Hepatocyte (in vitro differentiated cells): ENCODE measurements at regions not wholly inside any gene's neighbourhood (a gene's known extent, or its start where the extent isn't known, plus 50 kb on each side); places are given as distances from the start of the nearest gene placed in this dataset.

Experiments
- DNase-seq: peaks from one replicate; pipeline ENCODE4 v3.0.0-alpha.2; 2016; ENCODE audit warnings: low spot score
- H2AFZ ChIP-seq: fragments of 200-600 bp; sonication (generic); 2 replicates; pipeline ENCODE4 v1.6.0; 2016; ENCODE audit warnings: antibody characterized with exemption, mild to moderate bottlenecking
- H3K27ac ChIP-seq: fragments of 200-600 bp; sonication (generic); 2 replicates; pipeline ENCODE4 v1.5.1; 2016; ENCODE audit warnings: mild to moderate bottlenecking
- H3K27me3 ChIP-seq: fragments of 200-600 bp; sonication (generic); 2 replicates; pipeline ENCODE4 v1.6.1; 2016
- H3K36me3 ChIP-seq: fragments of 200-600 bp; sonication (generic); replicated peaks from 2 replicates; pipeline ENCODE4 v1.5.1; 2016; ENCODE audit warnings: low read depth; ENCODE audit not compliant: insufficient read depth
- H3K4me1 ChIP-seq: fragments of 200-600 bp; sonication (generic); 2 replicates; pipeline ENCODE4 v1.5.1; 2016; ENCODE audit warnings: mild to moderate bottlenecking, moderate library complexity; ENCODE audit not compliant: insufficient read depth
- H3K4me2 ChIP-seq: fragments of 200-600 bp; sonication (generic); 2 replicates; pipeline ENCODE4 v1.6.0; 2016
- H3K4me3 ChIP-seq: fragments of 200-600 bp; sonication (generic); 2 replicates; pipeline ENCODE4 v1.5.1; 2016; ENCODE audit warnings: mild to moderate bottlenecking
- H3K79me2 ChIP-seq: fragments of 200-600 bp; sonication (generic); 2 replicates; pipeline ENCODE4 v1.6.0; 2017; ENCODE audit warnings: mild to moderate bottlenecking
- H3K9me2 ChIP-seq: fragments of 200-600 bp; sonication (generic); replicated peaks from 2 replicates; pipeline ENCODE4 v1.6.0; 2017; ENCODE audit warnings: mild to moderate bottlenecking; ENCODE audit not compliant: insufficient read depth
- H3K9me3 ChIP-seq: fragments of 200-600 bp; sonication (generic); 2 replicates; pipeline ENCODE4 v1.5.1; 2016; ENCODE audit warnings: low read depth, mild to moderate bottlenecking
- H4K20me1 ChIP-seq: fragments of 200-600 bp; sonication (generic); 2 replicates; pipeline ENCODE4 v1.6.0; 2016; ENCODE audit warnings: mild to moderate bottlenecking; ENCODE audit not compliant: insufficient read depth, poor library complexity, severe bottlenecking
- EZH2 ChIP-seq: fragments of 200-600 bp; sonication (generic); IDR thresholded peaks from 2 replicates; pipeline ENCODE4 v1.6.1; 2016; ENCODE audit warnings: antibody characterized with exemption, mild to moderate bottlenecking, borderline replicate concordance
- EZH2phosphoT487 ChIP-seq: fragments of 200-600 bp; sonication (generic); IDR thresholded peaks from one replicate; pipeline ENCODE4 v1.6.1; 2018; ENCODE audit warnings: antibody characterized with exemption, mild to moderate bottlenecking, low read depth, moderate library complexity; ENCODE audit not compliant: unreplicated experiment, severe bottlenecking
- WGBS: methylation state at CpG from one replicate; pipeline ENCODE4 v1.1.6; 2016; ENCODE audit warnings: low lambda C conversion rate; ENCODE audit errors: missing lambda C conversion rate; 5-methylcytosine and 5-hydroxymethylcytosine counted together
- TF ChIP-seq, protein P1 (sequence below): fragments of 200-600 bp; sonication (generic); IDR thresholded peaks from 2 replicates; pipeline ENCODE4 v1.5.1; 2016; ENCODE audit warnings: antibody characterized with exemption, mild to moderate bottlenecking; ENCODE audit not compliant: poor library complexity

DNA sequence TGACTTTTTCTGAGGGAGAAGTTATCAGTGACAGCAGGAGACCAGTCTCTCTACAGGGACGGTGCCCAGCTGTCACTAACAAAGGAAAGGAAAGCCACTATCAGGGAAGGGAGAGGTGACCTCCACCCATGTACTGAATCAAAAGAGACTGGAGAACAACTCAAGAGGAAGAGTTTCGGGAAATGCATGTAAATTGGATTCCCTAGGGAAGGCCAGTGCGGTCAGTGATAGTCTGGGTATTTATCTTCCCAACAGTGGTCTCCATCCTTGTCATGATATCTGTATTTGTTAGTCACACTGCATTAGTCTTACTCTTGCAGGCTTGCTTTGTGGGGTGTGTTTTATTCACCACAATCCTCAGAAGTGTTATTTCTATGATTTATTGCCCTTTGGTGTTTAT lies 193.4 kb upstream of the KIRREL3 start:
- H3K9me3 ChIP-seq: no peaks in the 10 kb centered on the region
- H3K79me2 ChIP-seq: no peaks in the 10 kb centered on the region
- H3K9me2 ChIP-seq: no peaks in the 10 kb centered on the region
- no peak overlapping the region for H3K27ac ChIP-seq
- H4K20me1 ChIP-seq: no peaks in the 10 kb centered on the region
- H3K4me1 ChIP-seq: no peaks in the 10 kb centered on the region
- H3K4me3 ChIP-seq: no peak overlapping the region
- WGBS: 64% methylated on average over 3 of the region's 3 CpGs
- H3K27me3 ChIP-seq: peaks cover 5% of the 10 kb centered on the region
- no peak overlapping the region for H2AFZ ChIP-seq
- H3K36me3 ChIP-seq: no peaks in the 10 kb centered on the region
- DNase-seq: no peak
- TF ChIP-seq EZH2: no peak
- TF ChIP-seq EZH2phosphoT487: no peak
- TF ChIP-seq, protein P1, sequence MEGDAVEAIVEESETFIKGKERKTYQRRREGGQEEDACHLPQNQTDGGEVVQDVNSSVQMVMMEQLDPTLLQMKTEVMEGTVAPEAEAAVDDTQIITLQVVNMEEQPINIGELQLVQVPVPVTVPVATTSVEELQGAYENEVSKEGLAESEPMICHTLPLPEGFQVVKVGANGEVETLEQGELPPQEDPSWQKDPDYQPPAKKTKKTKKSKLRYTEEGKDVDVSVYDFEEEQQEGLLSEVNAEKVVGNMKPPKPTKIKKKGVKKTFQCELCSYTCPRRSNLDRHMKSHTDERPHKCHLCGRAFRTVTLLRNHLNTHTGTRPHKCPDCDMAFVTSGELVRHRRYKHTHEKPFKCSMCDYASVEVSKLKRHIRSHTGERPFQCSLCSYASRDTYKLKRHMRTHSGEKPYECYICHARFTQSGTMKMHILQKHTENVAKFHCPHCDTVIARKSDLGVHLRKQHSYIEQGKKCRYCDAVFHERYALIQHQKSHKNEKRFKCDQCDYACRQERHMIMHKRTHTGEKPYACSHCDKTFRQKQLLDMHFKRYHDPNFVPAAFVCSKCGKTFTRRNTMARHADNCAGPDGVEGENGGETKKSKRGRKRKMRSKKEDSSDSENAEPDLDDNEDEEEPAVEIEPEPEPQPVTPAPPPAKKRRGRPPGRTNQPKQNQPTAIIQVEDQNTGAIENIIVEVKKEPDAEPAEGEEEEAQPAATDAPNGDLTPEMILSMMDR: no peak
- H3K4me2 ChIP-seq: no peak overlapping the region

DNA sequence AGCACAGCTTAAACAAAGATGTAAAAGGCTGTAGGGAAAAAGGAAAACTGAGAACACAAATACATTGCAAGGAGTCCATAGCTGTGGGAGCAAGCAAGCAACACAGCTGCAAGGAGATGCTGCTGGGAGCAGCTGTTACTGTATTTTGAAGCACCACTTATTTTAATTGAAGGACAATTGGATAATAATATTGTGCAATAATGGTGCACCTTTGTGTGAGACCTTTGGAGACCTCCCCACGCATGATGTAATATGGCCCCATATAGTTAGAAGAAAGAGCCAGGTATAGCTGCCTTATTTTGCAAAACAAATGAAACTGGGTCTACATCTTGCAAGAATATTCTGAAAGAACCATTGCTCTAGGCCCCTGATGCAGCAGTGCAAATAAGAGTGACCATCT lies 191.1 kb upstream of the KIRREL3 start:
- no peak overlapping the region for H2AFZ ChIP-seq
- H3K9me3 ChIP-seq: no peaks in the 10 kb centered on the region
- H4K20me1 ChIP-seq: no peaks in the 10 kb centered on the region
- TF ChIP-seq EZH2: no peak
- TF ChIP-seq EZH2phosphoT487: no peak
- TF ChIP-seq, protein P1: no peak
- H3K4me3 ChIP-seq: no peak overlapping the region
- H3K4me2 ChIP-seq: no peak overlapping the region
- peaks cover 5% of the 10 kb centered on the region for H3K27me3 ChIP-seq
- no peaks in the 10 kb centered on the region for H3K36me3 ChIP-seq
- H3K79me2 ChIP-seq: no peaks in the 10 kb centered on the region
- WGBS: 94% methylated on average over 1 of the region's 1 CpG
- DNase-seq: no peak
- H3K9me2 ChIP-seq: no peaks in the 10 kb centered on the region
- no peaks in the 10 kb centered on the region for H3K4me1 ChIP-seq
- H3K27ac ChIP-seq: no peak overlapping the region

DNA sequence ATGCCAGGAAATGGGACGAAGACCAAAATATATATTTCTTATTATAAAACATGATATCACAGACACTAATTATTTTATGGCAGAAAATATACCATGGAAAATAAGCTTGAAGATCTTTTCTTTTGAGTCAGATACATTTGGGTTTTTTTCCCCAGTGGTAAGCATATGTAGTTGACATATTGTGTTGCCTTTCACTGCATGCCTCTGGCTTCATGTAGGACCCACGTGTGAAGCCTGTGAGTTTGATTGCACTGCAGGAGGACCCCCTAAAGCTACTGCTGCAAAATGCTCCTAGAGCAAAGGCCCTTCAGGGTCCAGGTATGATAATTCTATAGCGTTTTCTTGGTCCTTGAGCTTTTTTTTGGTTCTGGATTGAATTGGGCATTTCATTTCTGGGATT lies 190.7 kb upstream of the KIRREL3 start:
- Histone ChIP-seq H4K20me1 (no peaks in the 10 kb centered on the region), H3K4me2 (no peak overlapping the region), H3K4me1 (no peaks in the 10 kb centered on the region), H3K36me3 (no peaks in the 10 kb centered on the region), H3K79me2 (no peaks in the 10 kb centered on the region), H3K9me2 (no peaks in the 10 kb centered on the region), H2AFZ (no peak overlapping the region), H3K9me3 (no peaks in the 10 kb centered on the region), H3K27me3 (peaks cover 5% of the 10 kb centered on the region), H3K27ac (no peak overlapping the region), H3K4me3 (no peak overlapping the region)
- TF ChIP-seq EZH2phosphoT487: no peak
- TF ChIP-seq, protein P1: no peak
- TF ChIP-seq EZH2: no peak
- 74% methylated on average over 3 of the region's 3 CpGs for WGBS
- DNase-seq: no peak

DNA sequence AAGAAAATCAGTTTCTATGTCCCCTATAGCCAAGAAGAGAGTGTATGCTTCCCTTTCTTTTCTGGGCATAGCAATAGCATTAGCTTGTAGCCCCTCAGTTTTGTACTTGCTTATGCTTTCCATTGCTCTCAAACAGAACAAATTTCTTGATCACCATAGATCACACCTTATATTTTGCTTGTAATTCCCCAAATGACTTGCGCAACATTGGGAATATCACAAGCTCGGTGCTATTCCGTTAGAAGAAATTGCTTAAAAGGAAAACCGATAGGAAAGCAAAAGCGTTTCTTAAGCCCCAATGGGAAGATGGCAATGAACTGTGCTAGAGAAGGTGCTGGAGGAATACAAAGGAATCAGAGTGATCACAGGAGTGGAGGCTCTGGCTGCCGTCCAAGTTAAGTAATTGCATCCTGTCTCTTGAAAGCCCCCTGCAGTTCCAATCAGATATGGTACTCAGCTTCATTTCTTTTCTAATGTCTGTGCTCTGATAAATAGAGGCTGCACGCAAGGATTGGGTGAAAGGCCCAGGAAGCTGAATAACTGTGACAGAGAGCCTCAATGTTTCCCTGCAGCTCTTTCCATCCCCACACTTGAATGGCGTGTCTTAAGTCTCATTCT lies 182.1 kb upstream of the KIRREL3 start:
- WGBS: 72% methylated on average over 8 of the region's 8 CpGs
- TF ChIP-seq EZH2: no peak
- TF ChIP-seq, protein P1: no peak
- no peak for TF ChIP-seq EZH2phosphoT487
- no peak overlapping the region for H2AFZ ChIP-seq

More for the DNA sequence above, 182.1 kb upstream of the KIRREL3 start:
- Histone ChIP-seq H3K4me1 (no peaks in the 10 kb centered on the region), H3K9me2 (no peaks in the 10 kb centered on the region), H4K20me1 (no peaks in the 10 kb centered on the region), H3K79me2 (no peaks in the 10 kb centered on the region), H3K4me2 (no peak overlapping the region), H3K9me3 (no peaks in the 10 kb centered on the region), H3K27ac (no peak overlapping the region), H3K4me3 (no peak overlapping the region), H3K27me3 (peaks cover 3% of the 10 kb centered on the region), H3K36me3 (no peaks in the 10 kb centered on the region)
- DNase-seq: no peak
